ENCODE measurements at regions not wholly inside any gene's neighbourhood (a gene's known extent, or its start where the extent isn't known, plus 50 kb on each side); places are given as distances from the start of the nearest gene placed in this dataset.

DNA sequence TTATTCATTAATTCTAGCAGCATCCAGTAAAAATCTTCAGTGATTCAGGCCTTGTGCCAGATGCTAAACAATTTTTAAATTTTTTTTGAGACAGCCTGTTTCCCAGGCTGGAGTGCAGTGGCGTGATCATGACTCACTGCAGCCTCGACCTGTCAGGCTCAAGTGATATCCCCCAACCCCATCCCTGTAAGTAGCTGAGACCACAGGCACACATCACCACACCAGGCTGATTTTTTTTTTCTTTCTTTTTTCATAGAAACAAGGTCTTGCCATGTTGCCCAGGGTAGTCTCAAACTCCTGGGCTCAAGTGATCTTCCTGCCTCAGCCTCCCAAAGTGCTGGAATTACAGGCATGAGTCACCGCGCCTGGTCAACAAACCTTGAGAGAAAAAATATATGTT, 705.5 kb downstream of the ARAP2 start:
- TF ChIP-seq, protein P1, sequence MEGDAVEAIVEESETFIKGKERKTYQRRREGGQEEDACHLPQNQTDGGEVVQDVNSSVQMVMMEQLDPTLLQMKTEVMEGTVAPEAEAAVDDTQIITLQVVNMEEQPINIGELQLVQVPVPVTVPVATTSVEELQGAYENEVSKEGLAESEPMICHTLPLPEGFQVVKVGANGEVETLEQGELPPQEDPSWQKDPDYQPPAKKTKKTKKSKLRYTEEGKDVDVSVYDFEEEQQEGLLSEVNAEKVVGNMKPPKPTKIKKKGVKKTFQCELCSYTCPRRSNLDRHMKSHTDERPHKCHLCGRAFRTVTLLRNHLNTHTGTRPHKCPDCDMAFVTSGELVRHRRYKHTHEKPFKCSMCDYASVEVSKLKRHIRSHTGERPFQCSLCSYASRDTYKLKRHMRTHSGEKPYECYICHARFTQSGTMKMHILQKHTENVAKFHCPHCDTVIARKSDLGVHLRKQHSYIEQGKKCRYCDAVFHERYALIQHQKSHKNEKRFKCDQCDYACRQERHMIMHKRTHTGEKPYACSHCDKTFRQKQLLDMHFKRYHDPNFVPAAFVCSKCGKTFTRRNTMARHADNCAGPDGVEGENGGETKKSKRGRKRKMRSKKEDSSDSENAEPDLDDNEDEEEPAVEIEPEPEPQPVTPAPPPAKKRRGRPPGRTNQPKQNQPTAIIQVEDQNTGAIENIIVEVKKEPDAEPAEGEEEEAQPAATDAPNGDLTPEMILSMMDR (IDR thresholded peaks at IDR 0.05; ENCODE audit: low read depth, low read length), result no peak

DNA sequence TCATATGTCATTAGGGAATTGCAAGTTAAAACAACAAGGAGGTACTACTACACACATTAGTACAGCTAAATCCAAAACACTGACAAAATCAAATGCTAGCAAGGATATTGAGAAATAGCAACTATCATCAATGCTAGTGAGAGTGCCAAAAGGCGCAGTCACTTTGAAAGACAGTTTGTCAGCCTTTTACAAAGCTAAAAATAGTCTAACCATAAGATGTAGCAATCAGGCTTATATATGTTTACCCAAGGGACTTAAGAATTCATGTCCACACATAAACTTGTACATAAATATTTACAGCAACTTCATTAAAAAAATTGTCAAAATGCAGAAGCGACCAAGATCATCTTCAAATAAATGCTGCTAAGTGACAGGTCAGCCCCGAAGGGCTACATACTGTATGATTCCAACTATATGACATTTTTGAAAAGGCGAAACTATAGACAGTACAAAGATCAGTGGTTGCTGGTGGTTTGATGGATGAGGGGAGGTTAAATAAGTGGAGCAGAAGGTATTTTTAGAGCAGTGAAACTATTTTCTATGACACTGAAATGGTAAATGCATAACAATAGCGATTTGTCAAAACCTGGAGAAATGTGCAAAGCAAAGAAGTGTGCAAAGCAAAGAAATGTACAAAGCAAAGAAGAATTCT, 704.8 kb downstream of the ARAP2 start:
- TF ChIP-seq, protein P1 (IDR thresholded peaks at IDR 0.05; ENCODE audit: low read depth, low read length), result no peak
- in situ Hi-C loops (cut with HindIII; ENCODE audit: low sequenced_read_pairs), result no loop called here
- H3K4me3 ChIP-seq (ENCODE audit: low read depth, low read length), result no peak overlapping the region
- DNase-seq (ENCODE audit: low read depth, low spot score), result no peak

More for the DNA sequence above, 705.5 kb downstream of the ARAP2 start:
- in situ Hi-C loops (cut with HindIII; ENCODE audit: low sequenced_read_pairs), result no loop called here
- DNase-seq (ENCODE audit: low read depth, low spot score), result peak; percentile 0
- H3K4me3 ChIP-seq (ENCODE audit: low read depth, low read length), result no peak overlapping the region

DNA sequence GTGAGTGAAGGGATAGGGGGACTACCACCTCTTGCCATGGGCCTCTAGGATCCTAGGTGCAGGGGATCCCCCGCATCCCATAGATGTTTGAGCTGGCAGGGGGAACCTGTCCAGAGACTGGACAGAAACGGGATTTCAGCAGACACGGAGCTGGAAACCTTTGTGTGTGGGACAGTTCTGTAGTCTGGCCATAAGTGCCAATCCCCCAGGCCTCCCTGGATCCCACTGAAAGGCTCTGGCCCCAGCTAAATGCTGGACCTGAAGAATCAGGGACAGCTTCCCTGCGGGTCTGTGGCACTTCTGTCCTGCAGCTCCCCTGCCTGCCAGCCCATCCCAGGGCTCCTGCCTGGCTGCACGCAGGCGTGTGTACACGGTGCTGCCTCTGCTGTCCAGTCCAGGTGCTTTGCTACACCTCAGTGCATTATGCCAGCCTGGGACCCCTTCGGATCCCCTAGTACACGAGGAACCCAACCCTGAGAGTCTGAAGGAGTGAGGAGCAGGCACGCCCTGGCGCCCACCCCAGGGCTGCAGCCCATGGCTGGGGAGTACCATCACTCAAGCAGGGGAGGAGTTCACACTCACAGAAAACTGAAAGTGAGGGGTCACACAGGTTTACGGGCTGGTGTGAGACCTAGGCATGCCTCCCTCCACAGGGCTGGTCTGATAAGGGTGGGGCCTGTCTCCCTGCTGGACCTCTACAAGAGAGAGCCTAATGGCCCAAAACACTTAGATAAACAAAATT, 703.0 kb downstream of the ARAP2 start:
- in situ Hi-C loops (cut with HindIII; ENCODE audit: low sequenced_read_pairs), result no loop called here
- DNase-seq (ENCODE audit: low read depth, low spot score), result no peak
- H3K4me3 ChIP-seq (ENCODE audit: low read depth, low read length), result no peak overlapping the region
- TF ChIP-seq, protein P1 (IDR thresholded peaks at IDR 0.05; ENCODE audit: low read depth, low read length), result no peak

DNA sequence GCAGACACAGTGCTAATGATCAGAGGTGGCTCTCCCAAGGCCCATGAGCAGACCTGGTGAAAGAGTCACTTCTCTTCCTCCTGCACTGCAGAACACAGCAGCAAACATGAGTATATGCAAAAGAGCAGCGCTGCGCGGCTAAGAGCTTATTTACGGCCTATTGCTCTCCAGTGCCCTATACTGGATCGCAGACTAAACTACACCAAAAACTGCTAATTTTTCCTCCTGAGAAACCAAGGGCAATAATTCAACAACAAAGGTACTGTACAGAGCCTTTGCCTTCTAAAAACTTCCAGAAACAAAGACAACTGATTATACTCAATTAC, 702.5 kb downstream of the ARAP2 start:
- no peak for DNase-seq (ENCODE audit: low read depth, low spot score)
- TF ChIP-seq, protein P1 (IDR thresholded peaks at IDR 0.05; ENCODE audit: low read depth, low read length), result no peak
- in situ Hi-C loops (cut with HindIII; ENCODE audit: low sequenced_read_pairs), result no loop called here
- H3K4me3 ChIP-seq (ENCODE audit: low read depth, low read length), result no peak overlapping the region

DNA sequence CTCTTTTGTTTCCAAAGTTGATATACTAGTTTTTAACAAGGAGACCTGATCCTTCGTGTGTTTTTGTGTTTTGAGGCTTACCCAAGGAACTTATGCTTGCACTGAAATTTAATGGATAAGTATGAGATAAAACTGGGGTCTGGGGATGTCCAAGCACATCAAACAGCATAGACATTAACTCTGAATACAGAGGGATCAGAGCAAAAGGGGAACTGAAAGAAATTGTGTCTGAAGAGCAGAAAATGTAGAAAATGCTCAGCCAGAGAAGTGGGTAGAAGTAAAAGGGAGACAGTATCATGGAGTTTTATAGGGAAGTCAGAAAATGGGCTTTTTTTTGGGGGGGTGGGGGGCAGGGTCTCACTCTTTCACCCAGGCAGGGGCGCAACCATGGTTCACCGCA, 695.4 kb downstream of the ARAP2 start:
- no peak overlapping the region for H3K4me3 ChIP-seq (ENCODE audit: low read depth, low read length)
- TF ChIP-seq, protein P1 (IDR thresholded peaks at IDR 0.05; ENCODE audit: low read depth, low read length), result no peak
- DNase-seq (ENCODE audit: low read depth, low spot score), result no peak
- in situ Hi-C loops (cut with HindIII; ENCODE audit: low sequenced_read_pairs), result no loop called here

DNA sequence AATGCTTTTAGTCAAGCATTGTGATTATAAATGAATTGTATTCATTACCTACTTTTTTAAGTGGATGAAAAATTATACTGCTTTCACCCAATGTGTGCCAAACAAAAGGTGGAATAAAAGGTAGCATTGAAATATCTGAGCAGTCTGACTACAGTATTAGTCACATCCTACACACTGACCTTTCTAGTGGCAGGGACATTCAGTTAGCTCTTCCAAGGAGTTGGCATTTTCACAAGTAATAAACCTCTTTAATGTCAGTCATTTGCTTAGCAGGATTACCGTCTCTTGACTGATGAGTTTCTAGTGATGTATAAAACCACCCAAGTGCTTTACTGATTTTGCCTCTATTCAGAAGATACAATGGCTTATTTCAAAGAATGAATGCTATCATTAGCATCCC, 687.9 kb downstream of the ARAP2 start:
- in situ Hi-C loops (cut with HindIII; ENCODE audit: low sequenced_read_pairs), result no loop called here
- DNase-seq (ENCODE audit: low read depth, low spot score), result no peak
- TF ChIP-seq, protein P1 (IDR thresholded peaks at IDR 0.05; ENCODE audit: low read depth, low read length), result no peak
- H3K4me3 ChIP-seq (ENCODE audit: low read depth, low read length), result no peak overlapping the region

Measured in astrocyte of the spinal cord (primary cell).